ENCODE measurements at regions not wholly inside any gene's neighbourhood (a gene's known extent, or its start where the extent isn't known, plus 50 kb on each side); places are given as distances from the start of the nearest gene placed in this dataset.

GRCh38 chr21:41110664-41111063 lies 57.3 kb upstream of the BACE2 start:
- Histone ChIP-seq H4K5ac (ENCODE audit: insufficient read length, low read depth, low read length) (no peak overlapping the region), H3K79me2 (ENCODE audit: insufficient read depth, low read length) (no peaks in the 10 kb centered on the region), H3K4ac (ENCODE audit: low read depth, low read length) (no peak overlapping the region), H3K4me2 (ENCODE audit: insufficient read depth, insufficient read length, low read length) (no peak overlapping the region), H2BK120ac (ENCODE audit: low read depth, low read length, poor library complexity, severe bottlenecking) (no peak overlapping the region), H3K27me3 (ENCODE audit: insufficient read depth, low read length) (no peaks in the 10 kb centered on the region), H3K9me3 (ENCODE audit: control insufficient read depth, low read depth, low read length) (no peaks in the 10 kb centered on the region), H3K9ac (ENCODE audit: extremely low read depth, insufficient read length, low read length) (no peak overlapping the region), H2BK12ac (ENCODE audit: insufficient read length, low read depth, low read length) (no peak overlapping the region), H4K91ac (ENCODE audit: insufficient read length, low read depth, low read length) (no peak overlapping the region), H3K23ac (ENCODE audit: insufficient read length, low read depth, low read length) (no peak overlapping the region), H2BK20ac (ENCODE audit: low read depth, low read length, poor library complexity, severe bottlenecking) (no peak overlapping the region), H3K56ac (ENCODE audit: insufficient read length, low read depth, low read length) (no peak overlapping the region), H3K18ac (ENCODE audit: insufficient read length, low read depth, low read length) (no peak overlapping the region), H3K4me1 (ENCODE audit: insufficient read depth, low read length) (peaks cover 5% of the 10 kb centered on the region; the same call in 1 of the 2 replicates), H4K20me1 (ENCODE audit: control insufficient read depth, insufficient read depth, insufficient read length) (no peaks in the 10 kb centered on the region), H3K79me1 (ENCODE audit: insufficient read depth, low read depth, low read length, poor library complexity, severe bottlenecking) (no peaks in the 10 kb centered on the region), H2BK5ac (ENCODE audit: insufficient read length, low read length) (no peak overlapping the region), H3K27ac (ENCODE audit: insufficient read length, low read depth, low read length) (no peak overlapping the region), H2BK15ac (ENCODE audit: low read depth, low read length) (no peak overlapping the region), H3K14ac (ENCODE audit: insufficient read depth, low read length) (no peak overlapping the region), H2AK5ac (ENCODE audit: insufficient read length, low read length) (no peak overlapping the region), H2AFZ (ENCODE audit: low read length) (no peak overlapping the region), H4K8ac (replicated peaks; ENCODE audit: insufficient read length, low read depth, low read length) (no peak overlapping the region), H3T11ph (ENCODE audit: low read length) (no peak overlapping the region), H3K23me2 (ENCODE audit: insufficient read length, low read depth, low read length, poor library complexity, severe bottlenecking) (no peaks in the 10 kb centered on the region)
- Mint-ChIP-seq H3K27me3 (ENCODE audit: low read depth) (peaks cover 9% of the 10 kb centered on the region), H3K36me3 (ENCODE audit: insufficient read depth in 1 of 3, low read depth in 3 of 3) (no peaks in the 10 kb centered on the region), H3K4me1 (peaks cover 18 to 33% of the 10 kb centered on the region in 2 experiments), H3K9me3 (no peaks in the 10 kb centered on the region), H3K4me3 (no peak overlapping the region), H3K27ac (no peak overlapping the region; a peak in 1 of 7 replicates)
- WGBS (ENCODE audit: extremely low coverage, insufficient read length, low lambda C conversion rate): no CpG with 5 or more reads among the region's 5 CpGs
- DNase-seq: no peak
- TF ChIP-seq, protein P1, sequence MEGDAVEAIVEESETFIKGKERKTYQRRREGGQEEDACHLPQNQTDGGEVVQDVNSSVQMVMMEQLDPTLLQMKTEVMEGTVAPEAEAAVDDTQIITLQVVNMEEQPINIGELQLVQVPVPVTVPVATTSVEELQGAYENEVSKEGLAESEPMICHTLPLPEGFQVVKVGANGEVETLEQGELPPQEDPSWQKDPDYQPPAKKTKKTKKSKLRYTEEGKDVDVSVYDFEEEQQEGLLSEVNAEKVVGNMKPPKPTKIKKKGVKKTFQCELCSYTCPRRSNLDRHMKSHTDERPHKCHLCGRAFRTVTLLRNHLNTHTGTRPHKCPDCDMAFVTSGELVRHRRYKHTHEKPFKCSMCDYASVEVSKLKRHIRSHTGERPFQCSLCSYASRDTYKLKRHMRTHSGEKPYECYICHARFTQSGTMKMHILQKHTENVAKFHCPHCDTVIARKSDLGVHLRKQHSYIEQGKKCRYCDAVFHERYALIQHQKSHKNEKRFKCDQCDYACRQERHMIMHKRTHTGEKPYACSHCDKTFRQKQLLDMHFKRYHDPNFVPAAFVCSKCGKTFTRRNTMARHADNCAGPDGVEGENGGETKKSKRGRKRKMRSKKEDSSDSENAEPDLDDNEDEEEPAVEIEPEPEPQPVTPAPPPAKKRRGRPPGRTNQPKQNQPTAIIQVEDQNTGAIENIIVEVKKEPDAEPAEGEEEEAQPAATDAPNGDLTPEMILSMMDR (conservative IDR thresholded peaks at IDR 0.05): no peak

Measured in H9 (cell line).